ENCODE measurements at regions not wholly inside any gene's neighbourhood (a gene's known extent, or its start where the extent isn't known, plus 50 kb on each side); places are given as distances from the start of the nearest gene placed in this dataset.

DNA sequence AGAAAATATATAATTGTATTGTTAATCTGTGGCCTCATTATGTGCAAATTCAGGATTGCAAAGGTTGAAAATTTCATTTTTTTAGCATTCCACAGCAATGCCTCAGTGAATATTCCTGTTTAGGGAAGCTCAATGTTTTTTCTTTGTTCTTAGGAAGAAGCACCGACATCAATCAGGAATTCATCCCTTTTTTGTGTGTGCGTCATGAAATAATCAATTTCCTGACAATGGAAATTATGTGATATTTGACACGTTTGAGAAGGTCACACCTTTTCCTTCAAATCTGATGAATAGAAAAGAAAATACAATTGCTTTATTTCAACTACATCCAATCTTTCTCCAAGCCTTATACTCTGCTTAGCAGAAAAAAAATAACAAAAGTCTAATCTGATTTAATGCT is 662.8 kb upstream of the FTMT start:
- TF ChIP-seq POLR2AphosphoS5 (IDR thresholded peaks at IDR 0.05; ENCODE audit: low read depth, low read length) (no peak), JUND (IDR thresholded peaks at IDR 0.05) (no peak), RCOR1 (IDR thresholded peaks at IDR 0.05; ENCODE audit: low read length) (no peak), TAF1 (IDR thresholded peaks at IDR 0.05; ENCODE audit: borderline replicate concordance, low read depth, low read length) (no peak)
- TF ChIP-seq, protein P1, sequence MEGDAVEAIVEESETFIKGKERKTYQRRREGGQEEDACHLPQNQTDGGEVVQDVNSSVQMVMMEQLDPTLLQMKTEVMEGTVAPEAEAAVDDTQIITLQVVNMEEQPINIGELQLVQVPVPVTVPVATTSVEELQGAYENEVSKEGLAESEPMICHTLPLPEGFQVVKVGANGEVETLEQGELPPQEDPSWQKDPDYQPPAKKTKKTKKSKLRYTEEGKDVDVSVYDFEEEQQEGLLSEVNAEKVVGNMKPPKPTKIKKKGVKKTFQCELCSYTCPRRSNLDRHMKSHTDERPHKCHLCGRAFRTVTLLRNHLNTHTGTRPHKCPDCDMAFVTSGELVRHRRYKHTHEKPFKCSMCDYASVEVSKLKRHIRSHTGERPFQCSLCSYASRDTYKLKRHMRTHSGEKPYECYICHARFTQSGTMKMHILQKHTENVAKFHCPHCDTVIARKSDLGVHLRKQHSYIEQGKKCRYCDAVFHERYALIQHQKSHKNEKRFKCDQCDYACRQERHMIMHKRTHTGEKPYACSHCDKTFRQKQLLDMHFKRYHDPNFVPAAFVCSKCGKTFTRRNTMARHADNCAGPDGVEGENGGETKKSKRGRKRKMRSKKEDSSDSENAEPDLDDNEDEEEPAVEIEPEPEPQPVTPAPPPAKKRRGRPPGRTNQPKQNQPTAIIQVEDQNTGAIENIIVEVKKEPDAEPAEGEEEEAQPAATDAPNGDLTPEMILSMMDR (IDR thresholded peaks at IDR 0.05), result no peak
- TF ChIP-seq, protein P2, sequence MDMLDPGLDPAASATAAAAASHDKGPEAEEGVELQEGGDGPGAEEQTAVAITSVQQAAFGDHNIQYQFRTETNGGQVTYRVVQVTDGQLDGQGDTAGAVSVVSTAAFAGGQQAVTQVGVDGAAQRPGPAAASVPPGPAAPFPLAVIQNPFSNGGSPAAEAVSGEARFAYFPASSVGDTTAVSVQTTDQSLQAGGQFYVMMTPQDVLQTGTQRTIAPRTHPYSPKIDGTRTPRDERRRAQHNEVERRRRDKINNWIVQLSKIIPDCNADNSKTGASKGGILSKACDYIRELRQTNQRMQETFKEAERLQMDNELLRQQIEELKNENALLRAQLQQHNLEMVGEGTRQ (IDR thresholded peaks at IDR 0.05; ENCODE audit: borderline replicate concordance, low read depth, low read length), result no peak

Data from SK-N-SH (cell line).